GM19372 (cell line): ENCODE measurements at regions not wholly inside any gene's neighbourhood (a gene's known extent, or its start where the extent isn't known, plus 50 kb on each side); places are given as distances from the start of the nearest gene placed in this dataset.

ENCODE experiments used
- ATAC-seq: cut with Tn5 transposase; IDR thresholded peaks from one replicate; pipeline ENCODE4 v1.9.1; 2021; ENCODE audit warnings: mild to moderate bottlenecking, low read depth, moderate library complexity; ENCODE audit not compliant: unreplicated experiment

- ATAC-seq: no peak
Observed at GRCh38 chr1:88357729-88358128, 326.3 kb upstream of the PKN2 start.

GRCh38 chr1:88371436-88372023, 312.5 kb upstream of the PKN2 start:
- no peak for ATAC-seq

GRCh38 chr1:88375977-88376376, 308.1 kb upstream of the PKN2 start:
- ATAC-seq: no peak

GRCh38 chr1:88376421-88376820, 307.7 kb upstream of the PKN2 start:
- no peak for ATAC-seq

GRCh38 chr1:88378560-88378959, 305.5 kb upstream of the PKN2 start:
- no peak for ATAC-seq

- ATAC-seq: no peak
Observed at GRCh38 chr1:88394958-88395357, 289.1 kb upstream of the PKN2 start.

- no peak for ATAC-seq
Observed at GRCh38 chr1:88398338-88398737, 285.7 kb upstream of the PKN2 start.

- peak; percentile 51 for ATAC-seq
Observed at GRCh38 chr1:88399690-88400089, 284.4 kb upstream of the PKN2 start.

GRCh38 chr1:88401313-88401712, 282.8 kb upstream of the PKN2 start:
- peak; percentile 81 for ATAC-seq

GRCh38 chr1:88404582-88404981, 279.5 kb upstream of the PKN2 start:
- no peak for ATAC-seq

- ATAC-seq: no peak
Observed at GRCh38 chr1:88407248-88407647, 276.8 kb upstream of the PKN2 start.

GRCh38 chr1:88421997-88422396, 262.1 kb upstream of the PKN2 start:
- no peak for ATAC-seq

- ATAC-seq: no peak
Observed at GRCh38 chr1:88433556-88433955, 250.5 kb upstream of the PKN2 start.

GRCh38 chr1:88434836-88435235, 249.2 kb upstream of the PKN2 start:
- no peak for ATAC-seq

GRCh38 chr1:88441022-88441421, 243.1 kb upstream of the PKN2 start:
- ATAC-seq: no peak

- no peak for ATAC-seq
Observed at GRCh38 chr1:88451856-88452255, 232.2 kb upstream of the PKN2 start.

- no peak for ATAC-seq
Observed at GRCh38 chr1:88453295-88453694, 230.8 kb upstream of the PKN2 start.

GRCh38 chr1:88454781-88455180, 229.3 kb upstream of the PKN2 start:
- ATAC-seq: no peak

GRCh38 chr1:88455621-88456256, 228.3 kb upstream of the PKN2 start:
- ATAC-seq: no peak

- no peak for ATAC-seq
Observed at GRCh38 chr1:88457197-88457596, 226.9 kb upstream of the PKN2 start.

- no peak for ATAC-seq
Observed at GRCh38 chr1:88461007-88461406, 223.1 kb upstream of the PKN2 start.

GRCh38 chr1:88462096-88462487, 222.0 kb upstream of the PKN2 start:
- ATAC-seq: no peak
